Cardiac muscle cell (in vitro differentiated cells and primary cell): ENCODE measurements at regions not wholly inside any gene's neighbourhood (a gene's known extent, or its start where the extent isn't known, plus 50 kb on each side); places are given as distances from the start of the nearest gene placed in this dataset.

Experiments used
- DNase-seq, 2 donors: peaks; one replicate each; pipeline versions ENCODE4 v3.0.0 to v3.0.0-alpha.2; 2010 to 2017; ENCODE audit warnings: low read depth in 1 of 2, low spot score in 1 of 2
- H3K27ac ChIP-seq: fragments of 200-600 bp; sonication (generic); 2 replicates; pipeline ENCODE4 v1.5.1; 2016
- H3K27me3 ChIP-seq: fragments of 200-600 bp; sonication (generic); 2 replicates; pipeline ENCODE4 v1.6.0; 2016; ENCODE audit warnings: control low read depth
- H3K36me3 ChIP-seq: fragments of 200-600 bp; sonication (generic); 2 replicates; pipeline ENCODE4 v1.5.1; 2016; ENCODE audit warnings: control low read depth
- H3K4me1 ChIP-seq: fragments of 200-600 bp; sonication (generic); 2 replicates; pipeline ENCODE4 v1.8.1; 2017; ENCODE audit warnings: low read depth, mild to moderate bottlenecking, mixed run types
- H3K4me3 ChIP-seq: fragments of 200-600 bp; sonication (generic); 2 replicates; pipeline ENCODE4 v1.5.1; 2016; ENCODE audit warnings: mild to moderate bottlenecking
- H3K9me3 ChIP-seq: fragments of 200-600 bp; sonication (generic); 2 replicates; pipeline ENCODE4 v1.5.1; 2017; ENCODE audit warnings: low read depth, mild to moderate bottlenecking, control low read depth
- TF ChIP-seq, protein P1 (sequence below): IDR thresholded peaks from 2 replicates; pipeline ENCODE4 v1.5.1; 2012; ENCODE audit warnings: low read depth, mild to moderate bottlenecking, low read length

DNA sequence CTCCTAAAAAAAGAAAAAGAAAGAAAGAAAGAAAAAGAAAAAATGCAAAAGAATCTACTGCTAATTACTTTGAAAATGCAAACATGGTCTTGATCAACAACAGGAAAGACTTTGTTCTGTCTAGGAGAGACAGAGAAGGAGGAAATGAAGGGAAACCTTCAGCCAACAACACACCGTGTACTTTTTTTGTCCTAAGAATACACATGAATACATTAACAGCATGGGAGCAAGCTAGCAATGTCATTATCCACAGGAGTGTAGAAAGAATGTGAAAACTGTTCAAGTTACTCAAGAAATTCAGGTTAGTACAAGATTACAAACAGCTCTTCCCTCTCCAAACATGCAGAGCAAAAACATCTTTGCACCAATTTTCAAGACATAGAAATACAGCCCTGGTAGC, 326.3 kb downstream of the UBE3D start:
- H3K4me3 ChIP-seq, result no peak overlapping the region
- H3K9me3 ChIP-seq, result no peaks in the 10 kb centered on the region
- TF ChIP-seq, protein P1, sequence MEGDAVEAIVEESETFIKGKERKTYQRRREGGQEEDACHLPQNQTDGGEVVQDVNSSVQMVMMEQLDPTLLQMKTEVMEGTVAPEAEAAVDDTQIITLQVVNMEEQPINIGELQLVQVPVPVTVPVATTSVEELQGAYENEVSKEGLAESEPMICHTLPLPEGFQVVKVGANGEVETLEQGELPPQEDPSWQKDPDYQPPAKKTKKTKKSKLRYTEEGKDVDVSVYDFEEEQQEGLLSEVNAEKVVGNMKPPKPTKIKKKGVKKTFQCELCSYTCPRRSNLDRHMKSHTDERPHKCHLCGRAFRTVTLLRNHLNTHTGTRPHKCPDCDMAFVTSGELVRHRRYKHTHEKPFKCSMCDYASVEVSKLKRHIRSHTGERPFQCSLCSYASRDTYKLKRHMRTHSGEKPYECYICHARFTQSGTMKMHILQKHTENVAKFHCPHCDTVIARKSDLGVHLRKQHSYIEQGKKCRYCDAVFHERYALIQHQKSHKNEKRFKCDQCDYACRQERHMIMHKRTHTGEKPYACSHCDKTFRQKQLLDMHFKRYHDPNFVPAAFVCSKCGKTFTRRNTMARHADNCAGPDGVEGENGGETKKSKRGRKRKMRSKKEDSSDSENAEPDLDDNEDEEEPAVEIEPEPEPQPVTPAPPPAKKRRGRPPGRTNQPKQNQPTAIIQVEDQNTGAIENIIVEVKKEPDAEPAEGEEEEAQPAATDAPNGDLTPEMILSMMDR, result no peak
- H3K4me1 ChIP-seq, result no peaks in the 10 kb centered on the region
- no peak for DNase-seq
- H3K27ac ChIP-seq, result no peak overlapping the region
- no peaks in the 10 kb centered on the region for H3K36me3 ChIP-seq
- no peaks in the 10 kb centered on the region for H3K27me3 ChIP-seq

DNA sequence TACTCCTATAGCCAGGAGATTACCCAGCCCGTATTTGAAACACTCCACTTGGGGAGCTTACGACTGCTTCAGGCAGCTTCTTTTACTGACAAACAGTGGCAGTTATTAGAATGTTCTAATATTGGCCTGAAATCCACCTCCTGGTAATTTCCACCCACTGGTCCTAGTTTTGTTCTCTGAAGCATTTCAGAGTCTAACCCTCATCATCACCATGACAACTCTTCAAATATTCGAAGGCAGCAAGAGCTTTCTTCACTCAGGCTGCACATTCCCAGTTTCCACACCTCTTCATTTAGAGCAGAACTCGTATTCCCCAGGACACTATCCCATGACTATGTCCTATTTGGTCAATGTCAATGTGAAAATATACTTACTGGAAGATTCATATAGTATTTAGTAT, 325.6 kb downstream of the UBE3D start:
- no peak for DNase-seq
- no peaks in the 10 kb centered on the region for H3K4me1 ChIP-seq
- no peak overlapping the region for H3K27ac ChIP-seq

DNA sequence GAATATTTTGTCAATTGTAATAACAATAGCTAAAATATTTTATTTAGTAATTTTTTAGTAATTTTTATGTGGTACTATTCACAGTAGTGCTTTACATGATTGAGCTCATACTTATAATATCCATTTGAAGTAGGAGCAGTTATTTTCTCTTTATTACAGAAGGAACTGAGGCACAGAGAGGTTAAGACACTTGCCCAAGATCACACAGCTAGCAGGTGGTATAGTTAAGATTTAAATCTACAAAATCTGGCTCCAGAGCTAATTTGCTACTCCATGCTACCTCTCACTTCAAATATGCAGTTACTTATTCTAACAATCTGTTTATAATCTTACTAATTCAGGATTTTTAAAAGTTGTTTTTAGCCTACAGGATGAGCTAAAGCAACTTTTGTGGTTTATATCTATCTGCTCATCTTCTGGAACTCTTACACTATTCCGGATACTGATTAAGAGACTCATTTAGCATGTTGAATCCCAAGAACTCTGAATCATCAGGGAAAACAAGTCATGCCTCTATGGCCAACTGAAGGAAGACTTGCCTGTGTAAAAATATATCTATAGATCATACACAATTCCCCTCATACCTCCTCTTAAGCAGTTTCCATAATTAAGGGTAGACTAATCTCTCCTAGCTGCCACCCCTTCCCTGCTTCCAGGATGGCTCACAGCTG, 324.2 kb downstream of the UBE3D start:
- Histone ChIP-seq H3K4me1 (no peaks in the 10 kb centered on the region), H3K27me3 (no peaks in the 10 kb centered on the region), H3K36me3 (no peaks in the 10 kb centered on the region), H3K9me3 (no peaks in the 10 kb centered on the region), H3K4me3 (no peak overlapping the region), H3K27ac (no peak overlapping the region)
- DNase-seq, result no peak
- TF ChIP-seq, protein P1, result no peak

More for the DNA sequence above, 325.6 kb downstream of the UBE3D start:
- H3K27me3 ChIP-seq, result no peaks in the 10 kb centered on the region
- H3K36me3 ChIP-seq, result no peaks in the 10 kb centered on the region
- H3K9me3 ChIP-seq, result no peaks in the 10 kb centered on the region
- TF ChIP-seq, protein P1, result no peak
- H3K4me3 ChIP-seq, result no peak overlapping the region

DNA sequence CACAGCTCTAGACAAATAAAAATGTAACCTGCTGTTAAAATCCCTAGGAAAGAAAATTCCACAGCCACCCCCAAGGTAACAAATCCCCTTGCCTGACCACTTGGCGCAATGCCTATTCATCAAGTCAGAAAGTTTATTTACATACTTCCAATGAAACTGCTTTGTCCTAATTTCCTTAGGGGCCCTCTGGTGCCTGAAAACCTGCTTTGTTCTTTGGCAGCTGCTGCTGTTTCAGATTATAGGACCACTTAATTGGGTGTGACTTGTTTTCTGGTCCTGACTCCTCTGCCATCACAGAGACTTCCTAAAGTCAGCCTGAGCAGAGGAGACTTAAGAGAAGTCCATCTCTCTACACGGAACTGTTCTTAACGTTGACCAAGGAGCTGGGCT, 323.6 kb downstream of the UBE3D start:
- no peak overlapping the region for H3K27ac ChIP-seq
- H3K4me3 ChIP-seq, result no peak overlapping the region
- no peak for DNase-seq
- no peaks in the 10 kb centered on the region for H3K27me3 ChIP-seq
- TF ChIP-seq, protein P1, result no peak
- no peaks in the 10 kb centered on the region for H3K4me1 ChIP-seq
- no peaks in the 10 kb centered on the region for H3K36me3 ChIP-seq
- no peaks in the 10 kb centered on the region for H3K9me3 ChIP-seq

DNA sequence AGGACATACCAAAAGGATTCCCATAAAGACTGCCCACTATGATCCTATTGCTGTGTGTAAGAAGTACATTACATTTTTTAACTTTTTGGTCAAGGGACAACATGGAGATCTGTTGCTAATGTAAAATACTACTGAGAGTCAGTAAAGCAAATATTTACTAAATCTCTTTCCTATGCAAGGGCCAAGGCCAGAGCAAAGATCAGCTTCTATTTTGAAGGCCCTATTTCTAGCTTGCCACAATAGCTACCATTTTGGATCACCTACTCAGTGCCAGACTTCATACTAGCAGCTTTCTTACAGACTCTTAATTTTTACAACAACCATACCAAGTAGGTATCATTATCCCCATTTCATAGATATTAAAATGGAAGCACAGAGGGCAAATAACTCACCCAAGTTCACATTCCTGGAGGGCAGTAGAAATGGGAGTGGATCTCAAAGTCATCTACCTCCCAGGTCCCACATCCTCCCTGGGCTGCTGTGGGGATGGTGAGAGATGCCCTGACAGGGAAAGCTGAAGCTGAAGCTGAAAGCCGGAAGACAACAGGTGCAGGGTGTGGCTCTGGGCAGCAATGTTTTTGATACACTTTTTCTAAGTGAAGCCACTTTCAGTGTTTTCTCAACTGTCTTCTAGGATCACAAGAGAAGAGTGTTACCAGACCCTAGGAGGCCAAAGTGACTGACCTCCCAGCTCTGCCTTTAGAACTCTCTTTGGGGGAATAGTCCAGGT, 321.2 kb downstream of the UBE3D start:
- Histone ChIP-seq H3K9me3 (no peaks in the 10 kb centered on the region), H3K27ac (no peak overlapping the region), H3K4me1 (no peaks in the 10 kb centered on the region), H3K27me3 (no peaks in the 10 kb centered on the region), H3K4me3 (no peak overlapping the region), H3K36me3 (no peaks in the 10 kb centered on the region)
- TF ChIP-seq, protein P1, result no peak
- no peak for DNase-seq
